ENCODE measurements at regions not wholly inside any gene's neighbourhood (a gene's known extent, or its start where the extent isn't known, plus 50 kb on each side); places are given as distances from the start of the nearest gene placed in this dataset.

DNA sequence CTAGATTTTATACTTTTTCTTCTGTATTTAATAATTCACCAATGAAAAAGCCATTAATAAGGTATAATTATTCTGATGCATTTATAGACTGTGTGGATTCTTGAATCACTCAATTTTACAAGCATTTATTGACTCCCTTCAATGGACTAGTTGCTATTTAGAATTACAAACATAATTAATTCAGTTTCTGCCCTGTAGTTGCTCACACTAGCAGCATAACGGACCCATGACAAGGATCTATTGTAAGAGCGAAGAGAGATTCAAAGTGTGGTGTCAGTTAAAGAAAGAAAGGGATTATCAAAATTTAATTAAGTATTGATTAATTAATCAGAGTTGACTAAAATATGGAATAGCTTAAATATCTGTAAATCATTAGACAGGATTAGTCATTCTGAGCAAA is 602.6 kb upstream of the PTCHD4 start:
- H3K4me3 ChIP-seq (replicated peaks; ENCODE audit: low read depth, low read length), result no peak overlapping the region
- TF ChIP-seq, protein P1, sequence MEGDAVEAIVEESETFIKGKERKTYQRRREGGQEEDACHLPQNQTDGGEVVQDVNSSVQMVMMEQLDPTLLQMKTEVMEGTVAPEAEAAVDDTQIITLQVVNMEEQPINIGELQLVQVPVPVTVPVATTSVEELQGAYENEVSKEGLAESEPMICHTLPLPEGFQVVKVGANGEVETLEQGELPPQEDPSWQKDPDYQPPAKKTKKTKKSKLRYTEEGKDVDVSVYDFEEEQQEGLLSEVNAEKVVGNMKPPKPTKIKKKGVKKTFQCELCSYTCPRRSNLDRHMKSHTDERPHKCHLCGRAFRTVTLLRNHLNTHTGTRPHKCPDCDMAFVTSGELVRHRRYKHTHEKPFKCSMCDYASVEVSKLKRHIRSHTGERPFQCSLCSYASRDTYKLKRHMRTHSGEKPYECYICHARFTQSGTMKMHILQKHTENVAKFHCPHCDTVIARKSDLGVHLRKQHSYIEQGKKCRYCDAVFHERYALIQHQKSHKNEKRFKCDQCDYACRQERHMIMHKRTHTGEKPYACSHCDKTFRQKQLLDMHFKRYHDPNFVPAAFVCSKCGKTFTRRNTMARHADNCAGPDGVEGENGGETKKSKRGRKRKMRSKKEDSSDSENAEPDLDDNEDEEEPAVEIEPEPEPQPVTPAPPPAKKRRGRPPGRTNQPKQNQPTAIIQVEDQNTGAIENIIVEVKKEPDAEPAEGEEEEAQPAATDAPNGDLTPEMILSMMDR (IDR thresholded peaks at IDR 0.05; ENCODE audit: low read depth, low read length, missing control alignments), result no peak
- no peak for DNase-seq (ENCODE audit: extremely low read depth, low read depth)

DNA sequence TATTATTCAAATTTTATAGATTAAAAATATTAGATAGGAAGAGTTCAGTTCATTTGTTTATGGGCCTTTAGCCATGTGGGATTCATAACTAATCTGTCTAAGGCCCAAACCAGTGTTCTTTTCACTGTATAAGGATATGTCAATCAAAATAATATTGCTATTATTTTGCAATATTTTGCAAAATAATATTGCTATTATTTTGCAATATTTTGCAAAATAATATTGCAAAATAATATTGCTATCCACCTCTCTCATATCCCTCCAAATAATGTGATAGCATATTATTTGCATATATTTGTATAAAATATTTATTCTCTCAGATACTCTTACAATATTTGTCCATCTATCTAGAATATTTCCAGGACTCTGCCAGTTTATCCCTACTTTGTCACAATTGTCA is 595.3 kb upstream of the PTCHD4 start:
- no peak for DNase-seq (ENCODE audit: extremely low read depth, low read depth)
- no peak overlapping the region for H3K4me3 ChIP-seq (replicated peaks; ENCODE audit: low read depth, low read length)
- TF ChIP-seq, protein P1 (IDR thresholded peaks at IDR 0.05; ENCODE audit: low read depth, low read length, missing control alignments), result no peak

DNA sequence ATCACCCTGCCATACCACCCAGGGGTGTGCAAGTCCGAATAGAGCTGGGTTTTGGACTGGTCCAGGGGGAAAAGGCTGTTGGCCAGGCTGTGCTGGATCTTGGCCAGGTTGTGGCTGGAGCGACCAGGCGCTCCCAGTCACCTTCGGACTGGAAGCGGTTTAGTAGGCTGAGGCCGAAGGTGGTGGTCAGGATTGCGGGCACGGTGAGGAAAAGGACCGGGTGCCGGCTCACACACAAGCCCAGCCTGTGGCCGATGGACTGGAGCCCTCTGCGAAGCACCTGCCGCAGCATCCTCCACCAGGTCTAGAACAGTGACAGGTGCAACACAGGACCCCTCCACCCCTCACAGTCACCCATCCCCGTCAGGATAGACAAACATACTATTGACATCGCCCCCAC is 590.6 kb upstream of the PTCHD4 start:
- H3K4me3 ChIP-seq (replicated peaks; ENCODE audit: low read depth, low read length), result no peak overlapping the region
- DNase-seq (ENCODE audit: extremely low read depth, low read depth), result no peak
- TF ChIP-seq, protein P1 (IDR thresholded peaks at IDR 0.05; ENCODE audit: low read depth, low read length, missing control alignments), result no peak

DNA sequence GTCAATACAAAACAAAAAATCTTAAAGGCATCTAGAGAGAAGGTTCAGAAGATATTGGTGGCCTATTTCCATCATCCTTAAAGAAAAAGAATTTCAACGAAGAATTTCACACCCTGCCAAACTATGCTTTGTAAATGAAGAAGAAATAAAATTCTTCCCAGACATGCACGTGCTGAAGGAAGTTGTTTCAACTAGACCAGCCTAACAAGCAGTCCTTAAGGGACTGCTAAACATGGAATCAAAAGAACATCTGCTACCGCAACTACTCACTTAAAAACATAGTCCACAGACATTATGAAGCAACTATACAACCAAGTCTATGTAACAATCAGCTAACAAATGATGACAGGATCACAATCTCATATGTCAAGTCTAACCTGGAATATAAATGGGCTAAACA is 584.9 kb upstream of the PTCHD4 start:
- DNase-seq (ENCODE audit: extremely low read depth, low read depth), result no peak
- TF ChIP-seq, protein P1 (IDR thresholded peaks at IDR 0.05; ENCODE audit: low read depth, low read length, missing control alignments), result no peak
- no peak overlapping the region for H3K4me3 ChIP-seq (replicated peaks; ENCODE audit: low read depth, low read length)

DNA sequence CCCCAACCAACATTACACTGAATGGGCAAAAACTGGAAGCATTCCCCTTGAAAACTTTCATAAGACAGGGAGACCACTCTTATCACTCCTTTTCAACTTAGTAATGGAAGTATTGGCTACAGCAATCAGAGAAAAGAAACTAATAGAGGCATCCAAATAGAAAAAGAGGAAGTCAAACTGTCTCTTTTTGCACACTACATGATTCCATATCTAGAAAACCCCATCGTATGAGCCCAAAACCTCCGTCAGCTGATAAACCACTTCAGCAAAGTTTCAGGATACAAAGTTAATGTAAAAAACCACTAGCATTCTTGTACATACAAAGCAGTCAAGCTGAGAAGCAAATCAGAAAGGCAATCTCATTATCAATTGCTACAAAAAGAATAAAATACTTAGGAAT is 580.4 kb upstream of the PTCHD4 start:
- no peak for DNase-seq (ENCODE audit: extremely low read depth, low read depth)
- H3K4me3 ChIP-seq (replicated peaks; ENCODE audit: low read depth, low read length), result no peak overlapping the region
- TF ChIP-seq, protein P1 (IDR thresholded peaks at IDR 0.05; ENCODE audit: low read depth, low read length, missing control alignments), result no peak

DNA sequence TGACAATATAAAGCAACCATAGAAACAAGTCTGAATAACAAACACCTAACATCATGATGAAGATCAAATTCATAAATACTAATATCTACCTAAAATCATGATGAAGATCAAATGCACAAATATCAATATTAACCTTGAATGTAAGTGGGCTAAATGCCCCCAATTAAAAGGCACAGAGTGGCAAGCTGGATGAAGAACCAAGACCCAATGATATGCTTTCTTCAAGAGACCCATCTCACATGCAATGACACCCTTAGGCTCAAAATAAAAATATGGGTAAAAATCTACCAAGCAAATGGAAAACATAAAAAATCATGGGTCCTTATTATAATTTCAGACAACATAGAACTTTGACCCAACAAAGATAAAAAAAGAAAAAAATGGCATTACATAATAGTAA is 578.5 kb upstream of the PTCHD4 start:
- H3K4me3 ChIP-seq (replicated peaks; ENCODE audit: low read depth, low read length), result no peak overlapping the region
- DNase-seq (ENCODE audit: extremely low read depth, low read depth), result no peak
- TF ChIP-seq, protein P1 (IDR thresholded peaks at IDR 0.05; ENCODE audit: low read depth, low read length, missing control alignments), result no peak

DNA sequence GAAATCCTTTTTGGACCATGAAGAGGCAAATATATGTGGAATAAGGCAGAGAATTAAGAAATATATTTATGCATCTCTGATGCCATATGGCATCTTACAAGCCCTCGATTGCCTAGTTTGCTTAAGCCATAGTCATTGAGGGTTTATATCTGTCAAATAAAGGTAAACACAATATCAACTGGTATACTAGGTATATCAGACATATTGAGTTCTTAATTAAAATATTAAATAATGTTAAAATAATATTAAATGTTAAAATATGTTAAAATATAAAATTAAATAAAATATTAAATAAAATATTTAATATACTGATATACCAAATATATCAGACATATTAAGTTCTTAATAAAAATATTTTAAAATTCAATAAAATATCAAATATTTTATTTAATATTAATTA is 567.4 kb upstream of the PTCHD4 start:
- TF ChIP-seq, protein P1 (IDR thresholded peaks at IDR 0.05; ENCODE audit: low read depth, low read length, missing control alignments), result no peak
- no peak for DNase-seq (ENCODE audit: extremely low read depth, low read depth)
- no peak overlapping the region for H3K4me3 ChIP-seq (replicated peaks; ENCODE audit: low read depth, low read length)
